K562 (cell line): ENCODE measurements at regions not wholly inside any gene's neighbourhood (a gene's known extent, or its start where the extent isn't known, plus 50 kb on each side); places are given as distances from the start of the nearest gene placed in this dataset.

Experiments
- ATAC-seq: fragments of 200-7000 bp; cut with Tn5 transposase; 3 replicates; pipeline ENCODE4 v1.9.1; 2020; ENCODE audit warnings: moderate library complexity
- BruUV-seq: library from RNA; stranded (reverse); fragments of 400-500 nt; replicated peaks from 2 replicates; lab custom pipeline; 2021; lab: Mats Ljungman, UMichigan
- CTCF ChIA-PET: fragments of 300-600 bp; formaldehyde crosslinking; extraction: SDS; loops from one replicate; lab custom pipeline; 2021; ENCODE audit warnings: low intra/inter-chr PET ratio; lab: Yijun Ruan, JAX
- POLR2A ChIA-PET: fragments of 300-600, 350-650 bp; sonication (Branson Sonifier 250); formaldehyde crosslinking; extraction: SDS; loops from one replicate; lab custom pipeline; 2021; ENCODE audit warnings: antibody characterized with exemption, inconsistent platforms; lab: Yijun Ruan, JAX
- DNase-seq, 4 experiments: peaks; one replicate each; pipeline versions ENCODE4 v3.0.0 to v3.0.0-alpha.2; 2011 to 2018; ENCODE audit warnings: low spot score in 3 of 4, mixed read lengths in 3 of 4; ENCODE audit errors: extremely low read depth in 1 of 4
- FAIRE-seq: peaks from 2 replicates; lab custom pipeline; 2011; peaks lifted over from hg19 to GRCh38; lab: Jason Lieb, UNC
- H2AFZ ChIP-seq: 2 replicates; pipeline ENCODE4 v1.6.0; 2011; ENCODE audit warnings: low read depth, low read length, control low read depth, inconsistent platforms
- H3K27ac ChIP-seq: fragments of 200-600 bp; 3 replicates; pipeline ENCODE4 v1.8.0; 2011; ENCODE audit warnings: low read depth, mild to moderate bottlenecking, control low read depth, inconsistent platforms, low read length, moderate library complexity, mixed read lengths; ENCODE audit errors: extremely low read depth
- H3K27me3 ChIP-seq, 2 experiments: fragments of 300-600 bp in 1 of 2; 2 replicates in 1 of 2; 3 replicates in 1 of 2; pipeline versions ENCODE4 v1.6.0 to v1.8.0; 2011; ENCODE audit warnings: inconsistent platforms in 2 of 2, low read length in 2 of 2, mild to moderate bottlenecking in 1 of 2, mixed read lengths in 1 of 2, moderate library complexity in 1 of 2; ENCODE audit not compliant: control insufficient read depth in 2 of 2, insufficient read depth in 2 of 2
- H3K36me3 ChIP-seq: fragments of 300-600 bp; 3 replicates; pipeline ENCODE4 v1.8.0; 2011; ENCODE audit warnings: mild to moderate bottlenecking, low read length, inconsistent platforms; ENCODE audit not compliant: control insufficient read depth, insufficient read depth
- H3K4me1 ChIP-seq, 2 experiments: fragments of 200-600 bp in 1 of 2; replicated peaks in 1 of 2; 2 replicates in 1 of 2; 3 replicates in 1 of 2; pipeline versions ENCODE4 v1.5.1 to v1.8.0; 2011; ENCODE audit warnings: inconsistent platforms in 2 of 2, low read length in 2 of 2, mild to moderate bottlenecking in 1 of 2, mixed read lengths in 1 of 2, moderate library complexity in 1 of 2; ENCODE audit not compliant: control insufficient read depth in 2 of 2, insufficient read depth in 2 of 2
- H3K4me2 ChIP-seq: 2 replicates; pipeline ENCODE4 v1.6.1; 2011; ENCODE audit warnings: low read length, control low read depth, inconsistent platforms, mixed read lengths; ENCODE audit not compliant: insufficient read depth
- H3K4me3 ChIP-seq: fragments of 200-600 bp; sonication (generic), shearing (Covaris generic); 2 replicates; pipeline ENCODE4 v1.5.1; 2016; ENCODE audit warnings: control low read depth, inconsistent platforms
- H3K79me2 ChIP-seq: fragments of 200-600 bp; 3 replicates; pipeline ENCODE4 v1.8.0; 2011; ENCODE audit warnings: low read length, inconsistent platforms; ENCODE audit not compliant: control insufficient read depth, insufficient read depth
- H3K9ac ChIP-seq, 2 experiments: 2 replicates each; pipeline versions ENCODE4 v1.6.0 to v1.6.1; 2011; ENCODE audit warnings: low read depth in 2 of 2, low read length in 2 of 2, control low read depth in 1 of 2, inconsistent platforms in 1 of 2, mild to moderate bottlenecking in 1 of 2, mixed read lengths in 1 of 2; ENCODE audit not compliant: insufficient read depth in 1 of 2
- H3K9me1 ChIP-seq: one replicate; pipeline ENCODE4 v1.6.0; 2011; ENCODE audit warnings: inconsistent platforms, mild to moderate bottlenecking, low read length, moderate library complexity; ENCODE audit not compliant: control insufficient read depth, insufficient read depth
- H3K9me3 ChIP-seq: replicated peaks from 2 replicates; pipeline ENCODE4 v1.5.1; 2011; ENCODE audit warnings: low read depth, low read length, inconsistent platforms; ENCODE audit not compliant: control insufficient read depth, insufficient read depth
- H4K20me1 ChIP-seq: replicated peaks from 2 replicates; pipeline ENCODE4 v1.6.1; 2011; ENCODE audit warnings: low read length, inconsistent platforms, mixed read lengths; ENCODE audit not compliant: control insufficient read depth, insufficient read depth
- ARNT ChIP-seq, 2 experiments: fragments of 450-650 bp; IDR thresholded peaks; 2 replicates each; pipeline ENCODE4 v1.6.1; 2016; ENCODE audit warnings: mild to moderate bottlenecking in 1 of 2
- EP300 ChIP-seq: IDR thresholded peaks from 2 replicates; pipeline ENCODE4 v1.6.1; 2012; ENCODE audit warnings: low read length, improper control_type of control experiment
- HIVEP1 ChIP-seq: fragments of 250-450 bp; sonication (Bioruptor Pico); IDR thresholded peaks from 2 replicates; pipeline ENCODE4 v1.4.0; 2020; ENCODE audit warnings: mild to moderate bottlenecking
- MNT ChIP-seq, 2 experiments: fragments of 450-650 bp; conservative IDR thresholded peaks; 2 replicates each; pipeline ENCODE4 v1.6.1; 2017; ENCODE audit warnings: mild to moderate bottlenecking in 2 of 2, moderate library complexity in 2 of 2
- MTA3 ChIP-seq: fragments of 450-650 bp; formaldehyde crosslinking; IDR thresholded peaks from 2 replicates; pipeline ENCODE4 v1.6.1; 2017; ENCODE audit warnings: mild to moderate bottlenecking, borderline replicate concordance
- PHF8 ChIP-seq: fragments of 200-600 bp; sonication (generic); IDR thresholded peaks from 2 replicates; pipeline ENCODE4 v1.6.1; 2012; ENCODE audit warnings: mixed run types, mild to moderate bottlenecking, inconsistent platforms, low read length, moderate library complexity, borderline replicate concordance
- PPARD ChIP-seq: fragments of 250-450 bp; sonication (Bioruptor Pico); IDR thresholded peaks from 2 replicates; pipeline ENCODE4 v1.8.0; 2022; ENCODE audit warnings: inconsistent platforms, mild to moderate bottlenecking, moderate library complexity
- REST ChIP-seq, 2 experiments: fragments of 450-650 bp; formaldehyde crosslinking in 1 of 2; IDR thresholded peaks; 2 replicates each; pipeline versions ENCODE4 v1.4.0 to v1.6.1; 2014 to 2020; ENCODE audit warnings: mild to moderate bottlenecking in 2 of 2, borderline replicate concordance in 1 of 2, low read depth in 1 of 2
- TCFL5 ChIP-seq: fragments of 250-450 bp; sonication (Bioruptor Pico); conservative IDR thresholded peaks from 2 replicates; pipeline ENCODE4 v1.6.1; 2021; ENCODE audit warnings: mild to moderate bottlenecking, moderate library complexity, matching md5 sums
- YBX1 ChIP-seq: fragments of 450-650 bp; IDR thresholded peaks from 2 replicates; pipeline ENCODE4 v1.7.1; 2016; ENCODE audit warnings: mild to moderate bottlenecking
- ZBTB1 ChIP-seq: sonication (generic); formaldehyde crosslinking; IDR thresholded peaks from 2 replicates; pipeline ENCODE4 v1.8.1; 2023; ENCODE audit warnings: missing genetic modification reagents, low read depth, mild to moderate bottlenecking, borderline replicate concordance
- ZFP91 ChIP-seq: sonication (generic); formaldehyde crosslinking; IDR thresholded peaks from 2 replicates; pipeline ENCODE4 v1.8.0; 2022; ENCODE audit warnings: mild to moderate bottlenecking, missing genetic modification reagents
- ZNF785 ChIP-seq: fragments of 250-450 bp; sonication (Bioruptor Pico); IDR thresholded peaks from 2 replicates; pipeline ENCODE4 v1.4.0; 2020; ENCODE audit warnings: mild to moderate bottlenecking
- WGBS: fragments of 100-300 bp; shearing (Covaris generic); methylation state at CpG from one replicate; pipeline ENCODE4 v1.1.6; 2016; ENCODE audit warnings: low coverage, mixed read lengths; ENCODE audit not compliant: insufficient coverage; ENCODE audit errors: missing lambda C conversion rate; 5-methylcytosine and 5-hydroxymethylcytosine counted together
- in situ Hi-C: fragments of 300-500 bp; cut with MboI; formaldehyde crosslinking; loops from 4 replicates; pipeline ENCODE4 v1.15.0; 2018; ENCODE audit warnings: inconsistent platforms, mixed read lengths
- intact Hi-C: fragments of 100-400 bp; cut with micrococcal nuclease; formaldehyde crosslinking; loops from 2 replicates; pipeline ENCODE4 v1.14.2; 2022

GRCh38 chr2:125341353-125341752 lies 1314.6 kb upstream of the GYPC start:
- Histone ChIP-seq H3K4me3 (no peak overlapping the region), H3K9me1 (no peaks in the 10 kb centered on the region), H3K9ac (no peak overlapping the region), H3K79me2 (no peaks in the 10 kb centered on the region), H2AFZ (no peak overlapping the region), H3K36me3 (no peaks in the 10 kb centered on the region), H4K20me1 (no peaks in the 10 kb centered on the region), H3K4me2 (no peak overlapping the region), H3K9me3 (no peaks in the 10 kb centered on the region), H3K27me3 (no peaks in the 10 kb centered on the region), H3K4me1 (no peaks in the 10 kb centered on the region), H3K27ac (no peak overlapping the region)
- 1% methylated on average over 5 of the region's 5 CpGs for WGBS
- in situ Hi-C loops = no loop called here
- POLR2A ChIA-PET = no interaction called here
- CTCF ChIA-PET = no interaction called here
- intact Hi-C loops = no loop called here
- DNase-seq (no peak), FAIRE-seq (no peak), ATAC-seq (no peak)
- BruUV-seq = no TSS peak
- TF ChIP-seq ZNF785 (CRISPR knock-in tag) (no peak), PHF8 (no peak), YBX1 (no peak), TCFL5 (CRISPR knock-in tag) (no peak), ZFP91 (CRISPR knock-in tag) (no peak), HIVEP1 (CRISPR knock-in tag) (no peak), ZBTB1 (CRISPR knock-in tag) (no peak), PPARD (CRISPR knock-in tag) (no peak), MTA3 (no peak), EP300 (no peak), MNT (conservative IDR thresholded peaks at IDR 0.05) (no peak), REST (IDR thresholded peaks at IDR 0.05; ENCODE audit: borderline replicate concordance) (no peak), REST (CRISPR knock-in tag; IDR thresholded peaks at IDR 0.05; ENCODE audit: low read depth) (no peak), ARNT (IDR thresholded peaks at IDR 0.05) (no peak)
